ENCODE measurements at regions not wholly inside any gene's neighbourhood (a gene's known extent, or its start where the extent isn't known, plus 50 kb on each side); places are given as distances from the start of the nearest gene placed in this dataset.

- Histone ChIP-seq H3K4me2 (replicated peaks; ENCODE audit: extremely low read depth, low read length, poor library complexity, severe bottlenecking) (no peak overlapping the region), H3K36me3 (replicated peaks in 1 of 2; ENCODE audit: control insufficient read depth in 1 of 2, insufficient read depth in 2 of 2, low read length in 2 of 2) (no peaks in the 10 kb centered on the region), H2AFZ (ENCODE audit: insufficient read depth, low read depth, low read length, poor library complexity, severe bottlenecking) (no peak overlapping the region), H3K27me3 (ENCODE audit: control insufficient read depth in 2 of 2, insufficient read depth in 2 of 2, low read length in 2 of 2) (no peaks in the 10 kb centered on the region), H3K79me2 (ENCODE audit: insufficient read depth, low read length) (no peaks in the 10 kb centered on the region), H3K9ac (ENCODE audit: insufficient read depth, low read length, poor library complexity, severe bottlenecking) (no peak overlapping the region), H3K9me3 (replicated peaks in 1 of 2; ENCODE audit: control insufficient read depth in 1 of 2, insufficient read depth in 1 of 2, low read length in 2 of 2) (peaks cover 8 to 13% of the 10 kb centered on the region in 2 donors), H4K20me1 (ENCODE audit: insufficient read depth, low read length) (no peaks in the 10 kb centered on the region), H3K4me1 (ENCODE audit: control insufficient read depth in 1 of 2, insufficient read depth in 2 of 2, low read length in 2 of 2) (no peaks in the 10 kb centered on the region), H3K27ac (ENCODE audit: low read depth in 1 of 2, low read length in 2 of 2) (no peak overlapping the region), H3K4me3 (replicated peaks in 1 of 3; ENCODE audit: low read depth in 2 of 3, low read length in 3 of 3) (no peak overlapping the region)
- WGBS (ENCODE audit: insufficient coverage): no CpG with 5 or more reads among the region's 3 CpGs
- Mint-ChIP-seq H3K4me1 (no peaks in the 10 kb centered on the region), H3K4me3 (no peak overlapping the region), H3K36me3 (peaks cover 0 to 5% of the 10 kb centered on the region in 2 donors), H3K27me3 (ENCODE audit: low read depth in 3 of 3) (no peaks in the 10 kb centered on the region), H3K9me3 (peaks cover 4 to 20% (median 12%) of the 10 kb centered on the region in 7 donors), H3K27ac (no peak overlapping the region)
- TF ChIP-seq CTCF (IDR thresholded peaks at IDR 0.05): no peak
- intact Hi-C loops (cut with micrococcal nuclease): no loop called here
- no peak for DNase-seq
These were observed 134.3 kb downstream of the AHR start for GRCh38 chr7:17432793-17433192.

GRCh38 chr7:17434191-17434590 lies 135.7 kb downstream of the AHR start:
- H3K27ac ChIP-seq (ENCODE audit: low read depth in 1 of 2, low read length in 2 of 2): no peak overlapping the region
- no peak overlapping the region for H2AFZ ChIP-seq (ENCODE audit: insufficient read depth, low read depth, low read length, poor library complexity, severe bottlenecking)
- peaks cover 0 to 8% (median under 1%) of the 10 kb centered on the region in 7 donors for H3K9me3 Mint-ChIP-seq
- H3K9ac ChIP-seq (ENCODE audit: insufficient read depth, low read length, poor library complexity, severe bottlenecking): no peak overlapping the region
- intact Hi-C loops (cut with micrococcal nuclease): no loop called here
- DNase-seq: no peak
- no peak for TF ChIP-seq CTCF (IDR thresholded peaks at IDR 0.05)
- no peak overlapping the region for H3K4me3 ChIP-seq (replicated peaks in 1 of 3; ENCODE audit: low read depth in 2 of 3, low read length in 3 of 3)
- no peaks in the 10 kb centered on the region for H3K79me2 ChIP-seq (ENCODE audit: insufficient read depth, low read length)
- H3K4me2 ChIP-seq (replicated peaks; ENCODE audit: extremely low read depth, low read length, poor library complexity, severe bottlenecking): no peak overlapping the region
- no peaks in the 10 kb centered on the region for H3K36me3 Mint-ChIP-seq
- H3K27me3 ChIP-seq (ENCODE audit: control insufficient read depth in 2 of 2, insufficient read depth in 2 of 2, low read length in 2 of 2): no peaks in the 10 kb centered on the region
- H4K20me1 ChIP-seq (ENCODE audit: insufficient read depth, low read length): no peaks in the 10 kb centered on the region
- no peaks in the 10 kb centered on the region for H3K27me3 Mint-ChIP-seq (ENCODE audit: low read depth in 3 of 3)
- H3K4me3 Mint-ChIP-seq: no peak overlapping the region
- no peaks in the 10 kb centered on the region for H3K9me3 ChIP-seq (replicated peaks in 1 of 2; ENCODE audit: control insufficient read depth in 1 of 2, insufficient read depth in 1 of 2, low read length in 2 of 2)
- H3K4me1 ChIP-seq (ENCODE audit: control insufficient read depth in 1 of 2, insufficient read depth in 2 of 2, low read length in 2 of 2): no peaks in the 10 kb centered on the region
- H3K4me1 Mint-ChIP-seq: peaks cover 2% of the 10 kb centered on the region
- no peak overlapping the region for H3K27ac Mint-ChIP-seq
- no peaks in the 10 kb centered on the region for H3K36me3 ChIP-seq (replicated peaks in 1 of 2; ENCODE audit: control insufficient read depth in 1 of 2, insufficient read depth in 2 of 2, low read length in 2 of 2)
- WGBS (ENCODE audit: insufficient coverage): 97% methylated on average over 3 of the region's 3 CpGs

Data from CD14-positive monocyte (primary cell).